ENCODE measurements at regions not wholly inside any gene's neighbourhood (a gene's known extent, or its start where the extent isn't known, plus 50 kb on each side); places are given as distances from the start of the nearest gene placed in this dataset.

GRCh38 chr3:95028688-95029087, 965.8 kb downstream of the NSUN3 start:
- ChIA-PET POLR2A (no interaction called here), CTCF (no interaction called here)
- TF ChIP-seq GLI2 (tag by site-specific recombination; IDR thresholded peaks at IDR 0.05; ENCODE audit: borderline replicate concordance, low read depth) (no peak), ZNF221 (tag by site-specific recombination; IDR thresholded peaks at IDR 0.05; ENCODE audit: borderline replicate concordance) (no peak), TCF7L2 (IDR thresholded peaks at IDR 0.05; ENCODE audit: borderline replicate concordance, low read depth, low read length) (no peak), MYNN (tag by site-specific recombination; IDR thresholded peaks at IDR 0.05; ENCODE audit: borderline replicate concordance) (no peak), ZNF433 (tag by site-specific recombination; IDR thresholded peaks at IDR 0.05; ENCODE audit: low read depth) (no peak)

GRCh38 chr3:95029644-95030043, 966.8 kb downstream of the NSUN3 start:
- POLR2A ChIA-PET: no interaction called here
- no peaks in the 10 kb centered on the region for H3K4me1 ChIP-seq (ENCODE audit: control insufficient read depth, insufficient read depth, low read length)
- H3K27ac ChIP-seq (ENCODE audit: extremely low read depth, low read depth, low read length): no peak overlapping the region
- H3K36me3 ChIP-seq (ENCODE audit: control insufficient read depth in 2 of 2, insufficient read depth in 1 of 2, low read length in 2 of 2): no peaks in the 10 kb centered on the region
- CTCF ChIA-PET: no interaction called here
- H3K9me3 ChIP-seq (ENCODE audit: control insufficient read depth, insufficient read depth, low read depth, low read length): no peaks in the 10 kb centered on the region
- TF ChIP-seq, protein P1, sequence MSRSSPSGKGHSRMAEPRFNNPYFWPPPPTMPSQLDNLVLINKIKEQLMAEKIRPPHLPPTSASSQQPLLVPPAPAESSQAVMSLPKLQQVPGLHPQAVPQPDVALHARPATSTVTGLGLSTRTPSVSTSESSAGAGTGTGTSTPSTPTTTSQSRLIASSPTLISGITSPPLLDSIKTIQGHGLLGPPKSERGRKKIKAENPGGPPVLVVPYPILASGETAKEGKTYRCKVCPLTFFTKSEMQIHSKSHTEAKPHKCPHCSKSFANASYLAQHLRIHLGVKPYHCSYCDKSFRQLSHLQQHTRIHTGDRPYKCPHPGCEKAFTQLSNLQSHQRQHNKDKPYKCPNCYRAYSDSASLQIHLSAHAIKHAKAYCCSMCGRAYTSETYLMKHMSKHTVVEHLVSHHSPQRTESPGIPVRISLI (tag by site-specific recombination; IDR thresholded peaks at IDR 0.05): no peak
- TF ChIP-seq PRDM4 (tag by site-specific recombination; IDR thresholded peaks at IDR 0.05) (no peak), IKZF3 (tag by site-specific recombination; IDR thresholded peaks at IDR 0.05) (no peak), KLF8 (tag by site-specific recombination; IDR thresholded peaks at IDR 0.05) (no peak), ZNF843 (tag by site-specific recombination; IDR thresholded peaks at IDR 0.05) (no peak), ZNF837 (tag by site-specific recombination; IDR thresholded peaks at IDR 0.05) (no peak), ZNF202 (tag by site-specific recombination; IDR thresholded peaks at IDR 0.05; ENCODE audit: borderline replicate concordance) (no peak), ZBTB8A (tag by site-specific recombination; IDR thresholded peaks at IDR 0.05) (no peak), ZNF404 (tag by site-specific recombination; IDR thresholded peaks at IDR 0.05) (no peak), ZNF280C (tag by site-specific recombination; IDR thresholded peaks at IDR 0.05) (no peak), ZNF274 (IDR thresholded peaks at IDR 0.05; ENCODE audit: low read length) (no peak), ZNF274 (tag by site-specific recombination; IDR thresholded peaks at IDR 0.05; ENCODE audit: borderline replicate concordance) (no peak), SP2 (tag by site-specific recombination; IDR thresholded peaks at IDR 0.05) (no peak)
- TF ChIP-seq, protein P2, sequence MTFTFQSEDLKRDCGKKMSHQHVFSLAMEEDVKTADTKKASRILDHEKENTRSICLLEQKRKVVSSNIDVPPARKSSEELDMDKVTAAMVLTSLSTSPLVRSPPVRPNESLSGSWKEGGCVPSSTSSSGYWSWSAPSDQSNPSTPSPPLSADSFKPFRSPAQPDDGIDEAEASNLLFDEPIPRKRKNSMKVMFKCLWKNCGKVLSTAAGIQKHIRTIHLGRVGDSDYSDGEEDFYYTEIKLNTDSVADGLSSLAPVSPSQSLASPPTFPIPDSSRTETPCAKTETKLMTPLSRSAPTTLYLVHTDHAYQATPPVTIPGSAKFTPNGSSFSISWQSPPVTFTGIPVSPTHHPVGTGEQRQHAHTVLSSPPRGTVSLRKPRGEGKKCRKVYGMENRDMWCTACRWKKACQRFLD (tag by site-specific recombination; IDR thresholded peaks at IDR 0.05): no peak
- TF ChIP-seq, protein P3, sequence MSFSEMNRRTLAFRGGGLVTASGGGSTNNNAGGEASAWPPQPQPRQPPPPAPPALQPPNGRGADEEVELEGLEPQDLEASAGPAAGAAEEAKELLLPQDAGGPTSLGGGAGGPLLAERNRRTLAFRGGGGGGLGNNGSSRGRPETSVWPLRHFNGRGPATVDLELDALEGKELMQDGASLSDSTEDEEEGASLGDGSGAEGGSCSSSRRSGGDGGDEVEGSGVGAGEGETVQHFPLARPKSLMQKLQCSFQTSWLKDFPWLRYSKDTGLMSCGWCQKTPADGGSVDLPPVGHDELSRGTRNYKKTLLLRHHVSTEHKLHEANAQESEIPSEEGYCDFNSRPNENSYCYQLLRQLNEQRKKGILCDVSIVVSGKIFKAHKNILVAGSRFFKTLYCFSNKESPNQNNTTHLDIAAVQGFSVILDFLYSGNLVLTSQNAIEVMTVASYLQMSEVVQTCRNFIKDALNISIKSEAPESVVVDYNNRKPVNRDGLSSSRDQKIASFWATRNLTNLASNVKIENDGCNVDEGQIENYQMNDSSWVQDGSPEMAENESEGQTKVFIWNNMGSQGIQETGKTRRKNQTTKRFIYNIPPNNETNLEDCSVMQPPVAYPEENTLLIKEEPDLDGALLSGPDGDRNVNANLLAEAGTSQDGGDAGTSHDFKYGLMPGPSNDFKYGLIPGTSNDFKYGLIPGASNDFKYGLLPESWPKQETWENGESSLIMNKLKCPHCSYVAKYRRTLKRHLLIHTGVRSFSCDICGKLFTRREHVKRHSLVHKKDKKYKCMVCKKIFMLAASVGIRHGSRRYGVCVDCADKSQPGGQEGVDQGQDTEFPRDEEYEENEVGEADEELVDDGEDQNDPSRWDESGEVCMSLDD (tag by site-specific recombination; IDR thresholded peaks at IDR 0.05): no peak
- TF ChIP-seq, protein P4, sequence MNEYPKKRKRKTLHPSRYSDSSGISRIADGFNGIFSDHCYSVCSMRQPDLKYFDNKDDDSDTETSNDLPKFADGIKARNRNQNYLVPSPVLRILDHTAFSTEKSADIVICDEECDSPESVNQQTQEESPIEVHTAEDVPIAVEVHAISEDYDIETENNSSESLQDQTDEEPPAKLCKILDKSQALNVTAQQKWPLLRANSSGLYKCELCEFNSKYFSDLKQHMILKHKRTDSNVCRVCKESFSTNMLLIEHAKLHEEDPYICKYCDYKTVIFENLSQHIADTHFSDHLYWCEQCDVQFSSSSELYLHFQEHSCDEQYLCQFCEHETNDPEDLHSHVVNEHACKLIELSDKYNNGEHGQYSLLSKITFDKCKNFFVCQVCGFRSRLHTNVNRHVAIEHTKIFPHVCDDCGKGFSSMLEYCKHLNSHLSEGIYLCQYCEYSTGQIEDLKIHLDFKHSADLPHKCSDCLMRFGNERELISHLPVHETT (tag by site-specific recombination; IDR thresholded peaks at IDR 0.05): no peak
- TF ChIP-seq, protein P5, sequence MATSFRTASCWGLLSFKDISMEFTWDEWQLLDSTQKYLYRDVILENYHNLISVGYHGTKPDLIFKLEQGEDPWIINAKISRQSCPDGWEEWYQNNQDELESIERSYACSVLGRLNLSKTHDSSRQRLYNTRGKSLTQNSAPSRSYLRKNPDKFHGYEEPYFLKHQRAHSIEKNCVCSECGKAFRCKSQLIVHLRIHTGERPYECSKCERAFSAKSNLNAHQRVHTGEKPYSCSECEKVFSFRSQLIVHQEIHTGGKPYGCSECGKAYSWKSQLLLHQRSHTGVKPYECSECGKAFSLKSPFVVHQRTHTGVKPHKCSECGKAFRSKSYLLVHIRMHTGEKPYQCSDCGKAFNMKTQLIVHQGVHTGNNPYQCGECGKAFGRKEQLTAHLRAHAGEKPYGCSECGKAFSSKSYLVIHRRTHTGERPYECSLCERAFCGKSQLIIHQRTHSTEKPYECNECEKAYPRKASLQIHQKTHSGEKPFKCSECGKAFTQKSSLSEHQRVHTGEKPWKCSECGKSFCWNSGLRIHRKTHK (tag by site-specific recombination; IDR thresholded peaks at IDR 0.05): no peak
- no peak overlapping the region for H3K4me3 ChIP-seq (ENCODE audit: low read depth, low read length)

More at GRCh38 chr3:95028688-95029087, 965.8 kb downstream of the NSUN3 start:
- H3K27ac ChIP-seq (ENCODE audit: extremely low read depth, low read depth, low read length): no peak overlapping the region
- no peak overlapping the region for H3K4me3 ChIP-seq (ENCODE audit: low read depth, low read length)
- no peaks in the 10 kb centered on the region for H3K4me1 ChIP-seq (ENCODE audit: control insufficient read depth, insufficient read depth, low read length)
- H3K9me3 ChIP-seq (ENCODE audit: control insufficient read depth, insufficient read depth, low read depth, low read length): no peaks in the 10 kb centered on the region
- H3K36me3 ChIP-seq (ENCODE audit: control insufficient read depth in 2 of 2, insufficient read depth in 1 of 2, low read length in 2 of 2): no peaks in the 10 kb centered on the region

Measured in HEK293 (cell line).